GM12892 (cell line): ENCODE measurements at regions not wholly inside any gene's neighbourhood (a gene's known extent, or its start where the extent isn't known, plus 50 kb on each side); places are given as distances from the start of the nearest gene placed in this dataset.

ENCODE experiments used
- POLR2A ChIP-seq: IDR thresholded peaks from 2 replicates; pipeline ENCODE4 v1.6.1; 2011; ENCODE audit warnings: low read depth, low read length, control low read depth
- POLR2AphosphoS5 ChIP-seq: IDR thresholded peaks from 2 replicates; pipeline ENCODE4 v1.6.1; 2011; ENCODE audit warnings: low read depth, low read length, control low read depth

DNA sequence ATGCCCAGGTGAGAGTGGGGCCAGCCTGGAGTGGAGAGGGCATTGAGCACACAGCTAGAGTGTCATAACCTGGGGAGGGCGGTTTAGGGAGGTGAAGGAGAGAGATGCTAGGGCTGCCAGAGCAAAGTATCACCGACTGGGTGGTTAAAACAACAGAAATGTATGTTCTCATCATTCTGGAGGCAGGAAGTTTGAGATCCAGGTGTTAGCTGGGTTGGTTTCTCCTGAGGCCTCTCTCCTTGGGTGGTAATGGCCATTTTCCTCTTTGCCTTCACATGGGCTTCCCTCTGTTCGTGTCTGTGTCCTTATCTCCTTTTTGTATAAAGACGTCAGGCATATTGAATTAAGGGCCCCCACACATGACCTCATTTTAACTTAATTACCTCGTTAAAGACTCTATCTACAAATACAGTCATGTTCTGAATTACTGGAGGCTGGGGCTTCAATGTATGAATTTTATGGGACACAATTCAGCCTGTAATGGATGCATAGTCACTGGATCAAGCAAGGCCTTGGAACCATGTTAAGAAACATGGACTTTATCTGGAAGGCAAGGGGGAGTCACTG is 118.6 kb upstream of the IL12B start:
- no peak for TF ChIP-seq POLR2AphosphoS5
- no peak for TF ChIP-seq POLR2A
